Activated CD8-positive, alpha-beta T cell treated with anti-CD3 and anti-CD28 coated beads, Interleukin-2, amount 10 ng/mL, durations not matched to agents 7 days and 5 days (primary cell): ENCODE measurements at regions not wholly inside any gene's neighbourhood (a gene's known extent, or its start where the extent isn't known, plus 50 kb on each side); places are given as distances from the start of the nearest gene placed in this dataset.

Experiments
- ATAC-seq: fragments of 150-1000 bp; cut with Tn5 transposase; one replicate; pipeline ENCODE4 v1.10.0; 2021; ENCODE audit warnings: moderate library complexity
- CTCF ChIA-PET: fragments of 350-600 bp; sonication (Branson Sonifier 250); formaldehyde crosslinking; loops from one replicate; lab custom pipeline; 2021; ENCODE audit warnings: antibody characterized with exemption; lab: Charles Lee
- POLR2A ChIA-PET: fragments of 350-600 bp; sonication (Branson Sonifier 250); formaldehyde crosslinking; loops from one replicate; lab custom pipeline; 2021; ENCODE audit warnings: antibody characterized with exemption; lab: Charles Lee
- DNase-seq: peaks from one replicate; pipeline ENCODE4 v3.0.0-alpha.2; 2020
- H3K27ac Mint-ChIP-seq: one replicate; pipeline ENCODE4 v1.8.0; 2021; ENCODE audit warnings: mild to moderate bottlenecking, mixed read lengths
- H3K27me3 Mint-ChIP-seq: one replicate; pipeline ENCODE4 v1.8.0; 2021; ENCODE audit warnings: low read depth, mixed read lengths
- H3K36me3 Mint-ChIP-seq: one replicate; pipeline ENCODE4 v1.8.0; 2021; ENCODE audit warnings: low read depth, mixed read lengths
- H3K4me1 Mint-ChIP-seq: one replicate; pipeline ENCODE4 v1.8.0; 2021; ENCODE audit warnings: low read depth, mixed read lengths
- H3K4me3 Mint-ChIP-seq: one replicate; pipeline ENCODE4 v1.8.0; 2021; ENCODE audit warnings: mild to moderate bottlenecking, mixed read lengths
- H3K9me3 Mint-ChIP-seq: one replicate; pipeline ENCODE4 v1.8.0; 2022; ENCODE audit warnings: mixed read lengths; ENCODE audit not compliant: insufficient read depth

GRCh38 chr21:26758083-26758880 is 86.9 kb downstream of the ADAMTS1 start:
- Mint-ChIP-seq H3K9me3 (no peaks in the 10 kb centered on the region), H3K27ac (no peak overlapping the region), H3K4me3 (no peak overlapping the region), H3K36me3 (no peaks in the 10 kb centered on the region), H3K27me3 (no peaks in the 10 kb centered on the region), H3K4me1 (no peaks in the 10 kb centered on the region)
- DNase-seq (no peak), ATAC-seq (no peak)
- ChIA-PET POLR2A (no interaction called here), CTCF (no interaction called here)

GRCh38 chr21:26756491-26757159 is 88.6 kb downstream of the ADAMTS1 start:
- CTCF ChIA-PET, result no interaction called here
- POLR2A ChIA-PET, result no interaction called here
- ATAC-seq, result no peak

DNA sequence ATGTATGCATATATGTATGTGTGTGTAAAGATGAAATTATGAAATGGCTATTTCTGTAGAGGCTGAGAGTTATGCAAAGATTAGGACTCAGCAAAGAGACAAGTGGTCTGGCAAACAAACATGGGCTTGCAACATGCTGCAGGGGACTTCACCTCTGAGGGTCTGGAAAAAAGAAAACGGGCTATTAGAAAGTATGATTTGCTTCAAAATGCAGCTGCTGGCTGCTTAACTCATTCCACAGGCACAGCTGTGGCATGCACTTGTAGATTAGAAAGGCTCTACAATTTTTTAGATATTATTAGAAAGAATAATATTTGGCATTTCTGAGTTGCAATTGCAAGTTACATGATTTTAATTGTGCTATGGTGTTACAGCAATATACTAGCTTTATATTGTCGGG is 90.4 kb downstream of the ADAMTS1 start:
- no peak for DNase-seq
- POLR2A ChIA-PET, result no interaction called here
- no peaks in the 10 kb centered on the region for H3K36me3 Mint-ChIP-seq
- no peak overlapping the region for H3K4me3 Mint-ChIP-seq
- H3K27ac Mint-ChIP-seq, result no peak overlapping the region
- ATAC-seq, result no peak
- CTCF ChIA-PET, result no interaction called here
- no peaks in the 10 kb centered on the region for H3K27me3 Mint-ChIP-seq
- no peaks in the 10 kb centered on the region for H3K9me3 Mint-ChIP-seq
- no peaks in the 10 kb centered on the region for H3K4me1 Mint-ChIP-seq

More at GRCh38 chr21:26756491-26757159, 88.6 kb downstream of the ADAMTS1 start:
- no peaks in the 10 kb centered on the region for H3K36me3 Mint-ChIP-seq
- H3K27me3 Mint-ChIP-seq, result no peaks in the 10 kb centered on the region
- no peak overlapping the region for H3K4me3 Mint-ChIP-seq
- no peak for DNase-seq
- no peaks in the 10 kb centered on the region for H3K9me3 Mint-ChIP-seq
- H3K4me1 Mint-ChIP-seq, result no peaks in the 10 kb centered on the region
- H3K27ac Mint-ChIP-seq, result no peak overlapping the region

DNA sequence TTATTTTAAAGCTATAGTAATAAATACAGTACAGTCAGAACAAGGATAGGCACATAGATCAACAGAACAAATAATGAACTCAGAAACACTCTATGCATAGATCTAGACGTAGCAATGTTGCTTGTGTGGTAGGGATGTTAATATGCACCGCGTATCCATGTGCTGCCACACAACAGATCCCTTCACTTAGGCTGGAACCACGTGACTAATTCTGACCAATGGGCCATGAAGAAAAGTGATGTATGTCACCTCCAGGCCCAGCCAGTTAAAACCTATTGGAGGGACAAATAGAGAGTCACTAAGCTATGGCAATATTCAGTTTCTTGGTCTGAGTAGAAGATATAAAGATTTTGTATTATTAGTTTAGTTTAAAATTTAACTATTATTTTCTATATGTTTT is 91.4 kb downstream of the ADAMTS1 start:
- H3K27me3 Mint-ChIP-seq, result no peaks in the 10 kb centered on the region
- ChIA-PET CTCF (no interaction called here), POLR2A (no interaction called here)
- no peaks in the 10 kb centered on the region for H3K36me3 Mint-ChIP-seq
- H3K9me3 Mint-ChIP-seq, result no peaks in the 10 kb centered on the region
- H3K4me3 Mint-ChIP-seq, result no peak overlapping the region
- H3K27ac Mint-ChIP-seq, result no peak overlapping the region
- H3K4me1 Mint-ChIP-seq, result no peaks in the 10 kb centered on the region
- no peak for ATAC-seq
- DNase-seq, result no peak

DNA sequence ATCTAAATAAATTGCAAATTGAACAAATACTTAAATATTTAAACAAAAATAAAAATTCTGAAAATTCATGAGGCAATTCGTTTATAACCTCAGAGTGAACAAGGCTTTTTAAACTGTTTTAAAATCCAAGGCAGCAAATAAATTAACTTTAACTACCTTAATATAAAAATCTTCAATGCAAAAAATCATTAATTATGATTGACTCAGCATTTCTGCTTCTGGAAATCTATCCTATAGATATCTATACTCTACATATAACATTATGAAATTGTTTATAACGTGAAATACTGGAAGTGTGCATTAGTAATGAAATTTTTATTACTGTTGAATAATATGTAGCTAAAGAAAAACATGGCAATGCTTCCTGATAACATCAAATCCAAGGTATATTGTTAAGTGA is 92.4 kb downstream of the ADAMTS1 start:
- Mint-ChIP-seq H3K36me3 (no peaks in the 10 kb centered on the region), H3K4me3 (no peak overlapping the region), H3K27ac (no peak overlapping the region), H3K27me3 (no peaks in the 10 kb centered on the region), H3K9me3 (no peaks in the 10 kb centered on the region), H3K4me1 (no peaks in the 10 kb centered on the region)
- ATAC-seq (no peak), DNase-seq (no peak)
- ChIA-PET POLR2A (no interaction called here), CTCF (no interaction called here)

- ChIA-PET POLR2A (no interaction called here), CTCF (no interaction called here)
- no peaks in the 10 kb centered on the region for H3K9me3 Mint-ChIP-seq
- H3K4me1 Mint-ChIP-seq, result no peaks in the 10 kb centered on the region
- no peak overlapping the region for H3K4me3 Mint-ChIP-seq
- no peak for ATAC-seq
- no peak overlapping the region for H3K27ac Mint-ChIP-seq
- no peaks in the 10 kb centered on the region for H3K36me3 Mint-ChIP-seq
- H3K27me3 Mint-ChIP-seq, result no peaks in the 10 kb centered on the region
- DNase-seq, result no peak
Observed at GRCh38 chr21:26751305-26751704, 93.9 kb downstream of the ADAMTS1 start.

DNA sequence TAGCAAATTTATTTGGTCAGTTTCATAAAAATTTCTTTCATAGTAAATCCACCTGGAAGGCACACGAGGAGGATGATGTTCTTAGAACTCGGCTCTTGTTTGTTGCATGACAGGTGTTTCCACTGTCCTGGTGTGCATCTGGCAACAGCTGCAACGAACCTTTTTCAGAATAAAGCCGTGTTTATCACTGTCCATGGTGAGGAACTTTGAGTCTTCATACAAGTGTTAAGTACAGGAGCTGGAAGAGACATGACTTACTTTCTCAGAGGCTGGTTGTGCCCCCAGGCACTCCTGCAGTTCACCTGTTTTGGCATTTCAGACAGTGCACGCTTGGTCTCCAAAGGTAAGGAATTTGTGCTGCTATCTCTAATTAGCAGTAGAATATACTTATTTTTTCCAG is 97.1 kb downstream of the ADAMTS1 start:
- no peaks in the 10 kb centered on the region for H3K27me3 Mint-ChIP-seq
- no peak overlapping the region for H3K27ac Mint-ChIP-seq
- ChIA-PET POLR2A (no interaction called here), CTCF (no interaction called here)
- DNase-seq (no peak), ATAC-seq (no peak)
- H3K4me1 Mint-ChIP-seq, result no peaks in the 10 kb centered on the region
- H3K4me3 Mint-ChIP-seq, result no peak overlapping the region
- H3K36me3 Mint-ChIP-seq, result no peaks in the 10 kb centered on the region
- H3K9me3 Mint-ChIP-seq, result no peaks in the 10 kb centered on the region

DNA sequence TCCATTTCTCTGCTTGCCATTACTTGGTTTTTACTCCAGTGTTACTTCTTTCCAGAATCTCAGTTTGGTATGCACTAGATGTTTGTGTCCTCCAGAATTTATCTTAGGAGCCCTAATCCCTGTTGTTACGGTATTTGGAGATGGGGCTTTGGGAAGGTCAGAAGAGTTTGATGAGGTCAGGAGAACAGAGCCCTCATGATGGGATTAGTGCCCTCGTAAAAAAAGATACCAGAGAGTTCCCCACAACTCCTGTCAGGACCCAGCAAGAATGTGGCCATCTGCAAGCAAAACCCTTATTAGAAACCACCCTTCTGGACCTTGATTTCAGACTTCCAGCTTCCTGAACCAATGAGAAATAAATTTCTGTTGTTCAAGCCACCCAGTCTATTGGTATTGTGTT is 98.0 kb downstream of the ADAMTS1 start:
- Mint-ChIP-seq H3K4me1 (no peaks in the 10 kb centered on the region), H3K36me3 (no peaks in the 10 kb centered on the region), H3K27me3 (no peaks in the 10 kb centered on the region), H3K9me3 (no peaks in the 10 kb centered on the region), H3K27ac (no peak overlapping the region), H3K4me3 (no peak overlapping the region)
- no peak for ATAC-seq
- DNase-seq, result no peak
- ChIA-PET CTCF (no interaction called here), POLR2A (no interaction called here)

DNA sequence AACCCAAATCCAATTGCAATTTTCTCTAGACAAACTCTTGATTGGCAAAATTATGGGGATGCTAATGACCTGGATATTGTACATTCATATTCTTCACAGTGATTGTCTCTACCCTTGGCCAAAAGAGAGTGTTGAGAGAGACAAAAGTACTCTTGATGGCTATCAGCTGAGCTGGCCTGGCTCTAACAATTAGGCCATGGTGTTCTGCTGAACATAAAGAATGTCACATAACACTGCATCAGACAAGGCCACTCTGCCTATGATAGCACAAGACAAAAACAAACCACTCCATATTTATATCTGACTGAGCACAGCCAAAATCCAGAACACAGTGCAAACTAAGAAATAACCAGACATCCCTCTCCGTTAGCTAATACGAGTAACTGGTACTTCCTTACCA is 101.7 kb downstream of the ADAMTS1 start:
- Mint-ChIP-seq H3K9me3 (no peaks in the 10 kb centered on the region), H3K4me1 (no peaks in the 10 kb centered on the region), H3K36me3 (no peaks in the 10 kb centered on the region), H3K27ac (no peak overlapping the region), H3K4me3 (no peak overlapping the region), H3K27me3 (no peaks in the 10 kb centered on the region)
- no peak for DNase-seq
- ChIA-PET POLR2A (no interaction called here), CTCF (no interaction called here)
- ATAC-seq, result no peak

DNA sequence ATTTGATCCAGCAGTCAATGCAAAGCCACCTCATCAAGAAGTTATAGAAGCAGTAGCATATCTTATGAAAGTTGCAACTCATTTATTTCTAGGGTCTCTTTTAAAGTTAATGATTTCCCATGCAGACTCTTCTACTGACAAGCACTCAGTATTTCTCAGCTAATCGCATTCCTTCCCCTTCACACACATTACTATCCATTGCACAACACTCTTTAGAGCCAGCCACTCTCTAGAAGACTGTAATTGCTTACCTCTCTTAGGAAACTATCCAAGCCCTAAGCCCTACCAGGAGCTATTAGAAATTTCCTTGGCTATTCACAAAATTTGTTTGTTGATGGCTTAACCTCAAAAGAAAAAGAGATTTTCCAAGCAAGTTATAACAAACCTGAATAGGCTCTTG is 106.0 kb downstream of the ADAMTS1 start:
- CTCF ChIA-PET, result no interaction called here
- no peaks in the 10 kb centered on the region for H3K4me1 Mint-ChIP-seq
- ATAC-seq, result no peak

DNA sequence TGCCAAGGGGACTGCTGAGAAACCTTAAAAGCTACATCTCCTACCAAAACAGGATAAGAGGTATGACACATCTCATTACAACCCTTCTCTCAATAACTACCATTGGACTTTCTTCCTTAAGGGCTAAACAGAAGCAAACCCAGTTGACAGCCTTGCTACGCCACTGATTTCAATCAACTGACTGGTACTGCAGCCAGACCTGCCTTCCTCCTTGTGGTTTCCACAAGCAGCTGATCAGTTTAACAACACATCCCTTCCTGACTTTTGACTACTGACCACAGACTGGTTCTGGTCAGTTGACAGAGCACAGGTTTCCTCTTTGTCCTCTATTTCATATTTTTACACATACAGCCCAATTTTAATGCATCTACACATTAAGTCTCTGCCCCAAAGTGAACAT is 108.8 kb downstream of the ADAMTS1 start:
- no peaks in the 10 kb centered on the region for H3K4me1 Mint-ChIP-seq
- H3K4me3 Mint-ChIP-seq, result no peak overlapping the region
- ChIA-PET CTCF (interaction anchor here (1.5 kb wide), 1 partner anchor 19 kb away, joined by 4 read pairs; no protein-coding TSS in a partner anchor), POLR2A (interaction anchor here (0.5 kb wide), 1 partner anchor 1084 kb away, joined by 3 read pairs; no protein-coding TSS in a partner anchor)
- ATAC-seq (no peak), DNase-seq (no peak)
- no peak overlapping the region for H3K27ac Mint-ChIP-seq
- no peaks in the 10 kb centered on the region for H3K36me3 Mint-ChIP-seq
- H3K9me3 Mint-ChIP-seq, result no peaks in the 10 kb centered on the region
- peaks cover 2% of the 10 kb centered on the region for H3K27me3 Mint-ChIP-seq

More for the DNA sequence above, 106.0 kb downstream of the ADAMTS1 start:
- Mint-ChIP-seq H3K9me3 (no peaks in the 10 kb centered on the region), H3K27ac (no peak overlapping the region), H3K4me3 (no peak overlapping the region), H3K36me3 (no peaks in the 10 kb centered on the region), H3K27me3 (peaks cover 2% of the 10 kb centered on the region)
- POLR2A ChIA-PET, result no interaction called here
- DNase-seq, result no peak

DNA sequence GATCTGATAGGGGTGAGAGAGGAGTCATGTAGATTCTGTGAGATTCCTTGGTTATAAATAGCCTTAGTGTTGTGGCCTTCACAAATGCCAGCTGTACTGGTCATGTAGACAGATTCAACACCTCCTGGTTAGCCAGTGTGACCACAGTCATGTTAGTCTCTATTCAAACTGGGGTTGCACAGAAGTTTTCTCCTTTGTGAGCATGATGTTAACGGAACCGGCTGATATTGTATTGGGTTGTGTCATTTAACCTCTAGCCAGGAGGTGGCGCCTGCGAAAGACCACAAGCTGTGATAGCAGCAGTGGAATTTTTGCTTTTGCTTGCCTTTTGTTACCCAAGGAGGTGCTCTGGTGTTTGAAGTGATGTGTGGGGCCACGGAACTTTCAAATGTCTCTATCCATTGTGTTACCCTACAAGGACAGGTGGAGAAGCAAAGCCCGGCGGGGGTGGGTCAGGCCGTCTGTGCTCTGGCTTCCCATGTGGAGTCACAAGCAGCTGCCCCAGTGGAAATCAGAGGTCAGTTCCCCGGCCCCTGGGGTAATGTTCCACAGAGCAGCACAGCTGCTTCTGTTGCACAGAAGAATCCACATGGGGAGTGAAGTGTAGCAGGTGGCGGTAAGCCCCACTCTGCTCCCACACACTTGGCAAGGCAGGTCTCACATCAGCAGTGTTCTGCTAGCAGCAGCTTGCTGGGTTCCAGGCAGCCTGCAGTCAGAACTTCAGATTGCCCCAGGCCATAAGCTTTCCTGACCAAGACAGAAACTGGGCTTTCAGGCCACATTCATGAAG is 112.6 kb downstream of the ADAMTS1 start:
- ChIA-PET POLR2A (no interaction called here), CTCF (interaction anchor here (0.8 to 1.6 kb wide), 3 partner anchors 12 to 19 kb away, joined by 3 to 8 read pairs (median 4); no protein-coding TSS in a partner anchor)
- no peaks in the 10 kb centered on the region for H3K9me3 Mint-ChIP-seq
- no peaks in the 10 kb centered on the region for H3K36me3 Mint-ChIP-seq
- H3K27me3 Mint-ChIP-seq, result peaks cover 2% of the 10 kb centered on the region
- H3K4me1 Mint-ChIP-seq, result no peaks in the 10 kb centered on the region
- DNase-seq (peak; percentile 22), ATAC-seq (no peak)
- no peak overlapping the region for H3K27ac Mint-ChIP-seq
- no peak overlapping the region for H3K4me3 Mint-ChIP-seq
